GM13976 (cell line): ENCODE measurements at regions not wholly inside any gene's neighbourhood (a gene's known extent, or its start where the extent isn't known, plus 50 kb on each side); places are given as distances from the start of the nearest gene placed in this dataset.

Experiments used
- DNase-seq: peaks from one replicate; pipeline ENCODE4 v3.0.0; 2012; ENCODE audit warnings: low spot score
- CTCF ChIP-seq: IDR thresholded peaks from 2 replicates; pipeline ENCODE4 v1.5.1; 2012; ENCODE audit warnings: borderline replicate concordance, mild to moderate bottlenecking; ENCODE audit not compliant: insufficient read depth; ENCODE audit errors: extremely low read depth, missing control alignments, control extremely low read depth
- in situ Hi-C: fragments of 300-500 bp; cut with MboI; formaldehyde crosslinking; loops from one replicate; pipeline ENCODE4 v1.12.0; 2022; ENCODE audit warnings: low sequenced_read_pairs, mixed read lengths, inconsistent platforms; ENCODE audit not compliant: unreplicated experiment

- no peak for TF ChIP-seq CTCF
- in situ Hi-C loops = no loop called here
- DNase-seq = no peak
Measured at GRCh38 chr12:58367041-58367440, 425.7 kb downstream of the ATP23 start.

GRCh38 chr12:58368001-58368400 lies 426.6 kb downstream of the ATP23 start:
- in situ Hi-C loops = no loop called here
- no peak for DNase-seq
- no peak for TF ChIP-seq CTCF

- no peak for DNase-seq
- no peak for TF ChIP-seq CTCF
- in situ Hi-C loops = no loop called here
Measured at GRCh38 chr12:58369576-58369975, 428.2 kb downstream of the ATP23 start.

DNA sequence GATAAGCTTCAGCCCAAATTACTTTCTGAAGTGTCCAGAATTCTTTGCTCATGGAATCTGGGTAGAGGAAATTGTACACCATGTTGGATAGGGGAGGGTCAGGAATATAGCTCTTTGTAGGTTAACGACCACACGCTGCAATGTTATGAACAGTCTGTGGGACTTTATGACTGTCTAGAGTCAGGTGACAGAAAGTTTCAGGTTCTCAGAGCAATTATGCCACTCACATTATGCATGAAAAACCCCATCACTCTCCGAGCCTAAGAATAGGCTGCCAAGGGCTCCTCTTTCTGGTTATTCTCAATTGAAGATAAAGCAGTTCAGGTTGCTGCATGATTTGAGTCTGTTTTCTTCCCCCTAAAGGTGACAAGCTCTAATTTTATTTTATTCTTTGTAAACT lies 430.9 kb downstream of the ATP23 start:
- in situ Hi-C loops = no loop called here
- DNase-seq = peak; percentile 9
- TF ChIP-seq CTCF = no peak

- in situ Hi-C loops = no loop called here
- no peak for TF ChIP-seq CTCF
- DNase-seq = no peak
Measured at GRCh38 chr12:58378028-58378427, 436.7 kb downstream of the ATP23 start.

DNA sequence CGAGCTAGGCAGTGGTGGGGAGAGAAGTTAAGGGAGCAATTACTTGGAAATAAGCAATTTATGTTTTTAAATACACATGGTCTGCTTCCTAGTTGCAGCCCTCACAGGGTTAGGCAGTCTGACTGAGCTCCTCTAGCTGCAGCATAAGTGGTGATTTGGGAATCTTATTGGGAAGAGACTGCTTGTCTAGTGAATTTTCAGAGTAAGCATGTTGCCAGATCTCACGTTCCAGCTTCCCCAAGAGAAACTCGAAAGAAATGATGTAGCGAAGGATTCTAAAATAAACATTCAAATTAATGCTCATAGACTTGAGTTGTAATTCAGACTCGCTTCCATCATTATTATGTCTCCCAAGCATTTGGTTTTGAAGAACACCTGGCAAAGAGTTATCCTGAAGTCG lies 440.2 kb downstream of the ATP23 start:
- DNase-seq = no peak
- no peak for TF ChIP-seq CTCF
- in situ Hi-C loops = no loop called here

DNA sequence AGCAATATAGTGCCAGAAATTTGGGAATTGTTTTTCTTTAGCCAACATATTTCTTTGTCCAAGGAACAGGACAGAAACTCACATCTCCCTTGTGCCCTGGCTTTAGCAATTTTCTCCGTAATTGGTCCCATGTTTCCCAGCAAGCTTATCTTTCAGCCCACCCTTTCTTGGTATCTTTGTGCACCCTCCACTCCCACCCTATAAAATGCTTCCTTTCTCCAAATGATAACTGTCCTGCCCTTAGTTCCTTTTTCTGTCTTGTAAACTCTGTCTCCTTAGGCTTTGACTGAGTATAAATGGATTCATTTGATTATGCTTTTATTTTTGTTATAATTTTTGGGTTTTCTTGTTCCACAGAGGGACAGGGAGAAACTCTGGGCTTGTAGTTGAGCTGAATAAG lies 442.8 kb downstream of the ATP23 start:
- in situ Hi-C loops = no loop called here
- no peak for TF ChIP-seq CTCF
- DNase-seq = no peak
